KMS-11 (cell line): ENCODE measurements at regions not wholly inside any gene's neighbourhood (a gene's known extent, or its start where the extent isn't known, plus 50 kb on each side); places are given as distances from the start of the nearest gene placed in this dataset.
"Not testable (repeated sequence)": the region's sequence is repeated elsewhere in the genome, so short reads cannot be mapped to it uniquely, and the experiment has no call there.

Experiments used
- H2AFZ ChIP-seq: fragments of 200-600 bp; sonication (generic); 2 replicates; pipeline ENCODE4 v1.6.1; 2016; ENCODE audit warnings: antibody characterized with exemption, mixed run types, low read depth
- H3K27ac ChIP-seq: fragments of 200-600 bp; sonication (generic); 2 replicates; pipeline ENCODE4 v1.6.1; 2016; ENCODE audit warnings: mild to moderate bottlenecking, mixed run types
- H3K27me3 ChIP-seq: fragments of 200-600 bp; sonication (generic); 2 replicates; pipeline ENCODE4 v1.6.1; 2017; ENCODE audit warnings: mild to moderate bottlenecking, low read depth, mixed run types, moderate library complexity; ENCODE audit not compliant: insufficient read depth
- H3K36me3 ChIP-seq: fragments of 200-600 bp; sonication (generic); 2 replicates; pipeline ENCODE4 v1.6.1; 2017; ENCODE audit warnings: mild to moderate bottlenecking, mixed run types; ENCODE audit not compliant: insufficient read depth
- H3K4me1 ChIP-seq: fragments of 200-600 bp; sonication (generic); 2 replicates; pipeline ENCODE4 v1.6.1; 2016; ENCODE audit warnings: mild to moderate bottlenecking, low read depth, mixed run types; ENCODE audit not compliant: poor library complexity, severe bottlenecking
- H3K4me2 ChIP-seq: fragments of 200-600 bp; sonication (generic); 2 replicates; pipeline ENCODE4 v1.7.0; 2016; ENCODE audit warnings: mild to moderate bottlenecking, mixed run types
- H3K4me3 ChIP-seq: fragments of 200-600 bp; sonication (generic); IDR thresholded peaks from 2 replicates; pipeline ENCODE4 v1.6.1; 2017; ENCODE audit warnings: low read depth, low read length, mixed read lengths; ENCODE audit not compliant: insufficient read depth
- H3K79me2 ChIP-seq: fragments of 200-600 bp; sonication (generic); 2 replicates; pipeline ENCODE4 v1.6.1; 2016; ENCODE audit warnings: low read depth, mixed run types; ENCODE audit not compliant: insufficient read depth
- H3K9ac ChIP-seq: fragments of 200-600 bp; sonication (generic); 2 replicates; pipeline ENCODE4 v1.6.1; 2016; ENCODE audit warnings: mild to moderate bottlenecking, mixed run types
- H4K20me1 ChIP-seq: fragments of 200-600 bp; sonication (generic); 2 replicates; pipeline ENCODE4 v1.6.1; 2016; ENCODE audit warnings: mild to moderate bottlenecking, mixed run types; ENCODE audit not compliant: insufficient read depth
- CTCF ChIP-seq: fragments of 200-600 bp; sonication (generic); conservative IDR thresholded peaks from 2 replicates; pipeline ENCODE4 v1.6.1; 2017; ENCODE audit warnings: low read depth, mild to moderate bottlenecking, antibody characterized with exemption, low read length, moderate library complexity, mixed read lengths

- Histone ChIP-seq H3K9ac (no peak overlapping the region), H3K4me2 (no peak overlapping the region), H3K27me3 (no peaks in the 10 kb centered on the region), H4K20me1 (no peaks in the 10 kb centered on the region), H3K4me3 (no peak overlapping the region), H3K79me2 (no peaks in the 10 kb centered on the region), H2AFZ (no peak overlapping the region), H3K27ac (no peak overlapping the region), H3K4me1 (no peaks in the 10 kb centered on the region), H3K36me3 (no peaks in the 10 kb centered on the region)
- TF ChIP-seq CTCF: no peak
Measured at GRCh38 chr9:21533597-21533996, 51.5 kb upstream of the IFNE start.

- no peaks in the 10 kb centered on the region for H3K27me3 ChIP-seq
- no peak overlapping the region for H2AFZ ChIP-seq
- no peak overlapping the region for H3K27ac ChIP-seq
- H3K4me2 ChIP-seq: no peak overlapping the region
- H3K79me2 ChIP-seq: no peaks in the 10 kb centered on the region
- H3K4me3 ChIP-seq: no peak overlapping the region
- no peak overlapping the region for H3K9ac ChIP-seq
- H4K20me1 ChIP-seq: no peaks in the 10 kb centered on the region
- no peaks in the 10 kb centered on the region for H3K4me1 ChIP-seq
- H3K36me3 ChIP-seq: no peaks in the 10 kb centered on the region
- no peak for TF ChIP-seq CTCF
Measured at GRCh38 chr9:21535396-21535795, 53.3 kb upstream of the IFNE start.

- Histone ChIP-seq H3K4me2 (no peak overlapping the region), H3K4me1 (no peaks in the 10 kb centered on the region), H3K36me3 (no peaks in the 10 kb centered on the region), H3K27ac (no peak overlapping the region), H3K27me3 (no peaks in the 10 kb centered on the region), H3K9ac (no peak overlapping the region), H2AFZ (no peak overlapping the region), H3K79me2 (no peaks in the 10 kb centered on the region), H4K20me1 (no peaks in the 10 kb centered on the region), H3K4me3 (no peak overlapping the region)
- TF ChIP-seq CTCF: no peak
Measured at GRCh38 chr9:21542787-21543186, 60.7 kb upstream of the IFNE start.

GRCh38 chr9:21543187-21543586 is 61.1 kb upstream of the IFNE start:
- TF ChIP-seq CTCF: no peak

GRCh38 chr9:21543816-21544215 is 61.7 kb upstream of the IFNE start:
- not testable (repeated sequence) for H3K4me3 ChIP-seq, H3K36me3 ChIP-seq, H2AFZ ChIP-seq, H4K20me1 ChIP-seq, H3K9ac ChIP-seq, H3K4me1 ChIP-seq, H3K27ac ChIP-seq, H3K79me2 ChIP-seq, H3K27me3 ChIP-seq, H3K4me2 ChIP-seq

More at GRCh38 chr9:21543187-21543586, 61.1 kb upstream of the IFNE start:
- Histone ChIP-seq H2AFZ (no peak overlapping the region), H3K27ac (no peak overlapping the region), H3K4me1 (no peaks in the 10 kb centered on the region), H4K20me1 (no peaks in the 10 kb centered on the region), H3K9ac (no peak overlapping the region), H3K79me2 (no peaks in the 10 kb centered on the region), H3K27me3 (no peaks in the 10 kb centered on the region), H3K36me3 (no peaks in the 10 kb centered on the region), H3K4me3 (no peak overlapping the region), H3K4me2 (no peak overlapping the region)
